ENCODE measurements at regions not wholly inside any gene's neighbourhood (a gene's known extent, or its start where the extent isn't known, plus 50 kb on each side); places are given as distances from the start of the nearest gene placed in this dataset.

GRCh38 chr16:5580772-5581171 lies 483.2 kb upstream of the EEF2KMT start:
- no peak for TF ChIP-seq CTCF (conservative IDR thresholded peaks at IDR 0.05; ENCODE audit: low read depth in 2 of 2)
- TF ChIP-seq ZNF462 (CRISPR knock-in tag; IDR thresholded peaks at IDR 0.05), result no peak
- TF ChIP-seq EZH2phosphoT487 (IDR thresholded peaks at IDR 0.05; ENCODE audit: unreplicated experiment), result no peak
- TF ChIP-seq POLR2AphosphoS5 (IDR thresholded peaks at IDR 0.05; ENCODE audit: low read depth), result no peak
- TF ChIP-seq EZH2 (IDR thresholded peaks at IDR 0.05; ENCODE audit: low read depth, unreplicated experiment), result no peak
- TF ChIP-seq CREB1 (CRISPR knock-in tag; IDR thresholded peaks at IDR 0.05; ENCODE audit: low read depth), result no peak
- no peak for TF ChIP-seq REST (IDR thresholded peaks at IDR 0.05; ENCODE audit: unreplicated experiment)
- TF ChIP-seq STAT1 (IDR thresholded peaks at IDR 0.05; ENCODE audit: unreplicated experiment), result no peak
